NB4 (cell line): ENCODE measurements at regions not wholly inside any gene's neighbourhood (a gene's known extent, or its start where the extent isn't known, plus 50 kb on each side); places are given as distances from the start of the nearest gene placed in this dataset.

Source experiments
- DNase-seq: peaks from one replicate; pipeline ENCODE4 v3.0.0; 2010; ENCODE audit warnings: low read depth
- H3K4me3 ChIP-seq: one replicate; pipeline ENCODE4 v1.5.1; 2011; ENCODE audit warnings: mild to moderate bottlenecking, low read depth, low read length, moderate library complexity
- MYC ChIP-seq: IDR thresholded peaks from 2 replicates; pipeline ENCODE4 v1.6.1; 2011; ENCODE audit warnings: low read depth, low read length
- POLR2A ChIP-seq: IDR thresholded peaks from 2 replicates; pipeline ENCODE4 v1.6.1; 2011; ENCODE audit warnings: mild to moderate bottlenecking; ENCODE audit not compliant: insufficient read length; ENCODE audit errors: extremely low read depth
- TF ChIP-seq, protein P1 (sequence below): IDR thresholded peaks from 2 replicates; pipeline ENCODE4 v1.6.1; 2011; ENCODE audit warnings: low read depth, low read length
- TF ChIP-seq, protein P2 (sequence below): IDR thresholded peaks from one replicate; pipeline ENCODE4 v1.5.1; 2012; ENCODE audit warnings: low read depth, low read length

DNA sequence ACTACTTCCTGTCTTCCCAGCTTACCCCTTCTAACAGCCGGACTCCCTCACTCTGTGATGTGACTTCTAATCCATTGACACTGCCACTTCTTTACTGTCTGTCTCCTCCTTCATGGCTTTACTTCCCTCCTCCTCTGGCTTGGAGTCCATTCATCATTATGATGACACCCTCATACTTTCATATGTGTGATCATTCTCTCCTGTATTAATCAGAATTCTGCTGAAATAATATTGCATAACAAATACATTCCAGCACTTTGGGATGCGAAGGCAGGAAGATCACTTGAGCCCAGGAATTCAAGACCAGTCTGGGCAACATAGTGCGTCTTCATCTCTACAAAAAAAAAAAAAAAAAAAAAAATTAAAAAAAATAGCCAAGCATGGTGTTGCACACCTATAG is 147.9 kb upstream of the BTBD3 start:
- no peak for DNase-seq
- H3K4me3 ChIP-seq: no peak overlapping the region
- TF ChIP-seq, protein P1, sequence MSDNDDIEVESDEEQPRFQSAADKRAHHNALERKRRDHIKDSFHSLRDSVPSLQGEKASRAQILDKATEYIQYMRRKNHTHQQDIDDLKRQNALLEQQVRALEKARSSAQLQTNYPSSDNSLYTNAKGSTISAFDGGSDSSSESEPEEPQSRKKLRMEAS: no peak
- TF ChIP-seq, protein P2, sequence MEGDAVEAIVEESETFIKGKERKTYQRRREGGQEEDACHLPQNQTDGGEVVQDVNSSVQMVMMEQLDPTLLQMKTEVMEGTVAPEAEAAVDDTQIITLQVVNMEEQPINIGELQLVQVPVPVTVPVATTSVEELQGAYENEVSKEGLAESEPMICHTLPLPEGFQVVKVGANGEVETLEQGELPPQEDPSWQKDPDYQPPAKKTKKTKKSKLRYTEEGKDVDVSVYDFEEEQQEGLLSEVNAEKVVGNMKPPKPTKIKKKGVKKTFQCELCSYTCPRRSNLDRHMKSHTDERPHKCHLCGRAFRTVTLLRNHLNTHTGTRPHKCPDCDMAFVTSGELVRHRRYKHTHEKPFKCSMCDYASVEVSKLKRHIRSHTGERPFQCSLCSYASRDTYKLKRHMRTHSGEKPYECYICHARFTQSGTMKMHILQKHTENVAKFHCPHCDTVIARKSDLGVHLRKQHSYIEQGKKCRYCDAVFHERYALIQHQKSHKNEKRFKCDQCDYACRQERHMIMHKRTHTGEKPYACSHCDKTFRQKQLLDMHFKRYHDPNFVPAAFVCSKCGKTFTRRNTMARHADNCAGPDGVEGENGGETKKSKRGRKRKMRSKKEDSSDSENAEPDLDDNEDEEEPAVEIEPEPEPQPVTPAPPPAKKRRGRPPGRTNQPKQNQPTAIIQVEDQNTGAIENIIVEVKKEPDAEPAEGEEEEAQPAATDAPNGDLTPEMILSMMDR: no peak
- TF ChIP-seq POLR2A (no peak), MYC (no peak)

DNA sequence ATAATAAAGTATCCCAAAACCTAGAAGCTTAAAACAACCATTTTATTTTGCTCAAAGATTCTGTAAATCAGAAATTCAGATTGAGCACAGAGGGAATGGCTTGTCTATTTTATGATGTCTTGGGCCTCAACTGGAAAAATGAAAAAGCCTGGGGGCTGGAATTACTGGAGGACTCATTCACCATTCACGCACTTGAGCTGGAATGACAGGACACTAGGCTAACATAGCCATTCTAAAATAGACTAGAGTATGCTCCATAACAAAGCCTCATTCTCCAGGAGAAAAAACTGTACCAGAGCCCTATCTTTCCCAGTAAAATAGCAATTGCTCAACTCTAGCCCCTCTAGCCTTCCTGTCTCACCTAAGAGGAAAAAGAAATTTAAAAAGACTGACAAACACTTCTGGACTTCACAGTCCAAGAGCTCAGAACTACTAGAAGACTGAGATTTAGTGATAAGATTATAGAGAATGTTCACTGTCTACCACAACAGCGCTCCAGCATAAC is 145.4 kb upstream of the BTBD3 start:
- no peak for DNase-seq
- TF ChIP-seq, protein P2: no peak
- TF ChIP-seq MYC (no peak), POLR2A (no peak)
- TF ChIP-seq, protein P1: no peak
- H3K4me3 ChIP-seq: no peak overlapping the region

DNA sequence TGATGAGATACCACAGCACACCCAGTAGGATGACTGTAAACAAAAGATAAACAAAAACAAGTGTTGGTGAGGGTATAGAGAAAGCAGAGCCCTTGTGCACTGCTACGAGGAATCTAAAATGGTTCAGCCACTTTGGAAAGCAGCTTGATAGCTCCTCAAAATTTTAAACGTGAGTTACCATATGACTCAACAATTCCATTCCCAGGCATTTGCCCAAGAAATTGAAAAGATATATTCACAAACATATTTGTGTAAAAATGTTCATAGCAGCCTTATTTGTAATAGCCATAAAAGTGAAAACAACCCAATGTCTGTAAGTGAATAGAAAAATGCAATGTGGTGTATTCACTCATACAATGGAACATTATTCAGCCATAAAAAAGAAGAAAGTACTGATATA is 141.0 kb upstream of the BTBD3 start:
- no peak for DNase-seq
- H3K4me3 ChIP-seq: no peak overlapping the region
- TF ChIP-seq MYC: no peak
- no peak for TF ChIP-seq POLR2A
- TF ChIP-seq, protein P2: no peak
- TF ChIP-seq, protein P1: no peak

DNA sequence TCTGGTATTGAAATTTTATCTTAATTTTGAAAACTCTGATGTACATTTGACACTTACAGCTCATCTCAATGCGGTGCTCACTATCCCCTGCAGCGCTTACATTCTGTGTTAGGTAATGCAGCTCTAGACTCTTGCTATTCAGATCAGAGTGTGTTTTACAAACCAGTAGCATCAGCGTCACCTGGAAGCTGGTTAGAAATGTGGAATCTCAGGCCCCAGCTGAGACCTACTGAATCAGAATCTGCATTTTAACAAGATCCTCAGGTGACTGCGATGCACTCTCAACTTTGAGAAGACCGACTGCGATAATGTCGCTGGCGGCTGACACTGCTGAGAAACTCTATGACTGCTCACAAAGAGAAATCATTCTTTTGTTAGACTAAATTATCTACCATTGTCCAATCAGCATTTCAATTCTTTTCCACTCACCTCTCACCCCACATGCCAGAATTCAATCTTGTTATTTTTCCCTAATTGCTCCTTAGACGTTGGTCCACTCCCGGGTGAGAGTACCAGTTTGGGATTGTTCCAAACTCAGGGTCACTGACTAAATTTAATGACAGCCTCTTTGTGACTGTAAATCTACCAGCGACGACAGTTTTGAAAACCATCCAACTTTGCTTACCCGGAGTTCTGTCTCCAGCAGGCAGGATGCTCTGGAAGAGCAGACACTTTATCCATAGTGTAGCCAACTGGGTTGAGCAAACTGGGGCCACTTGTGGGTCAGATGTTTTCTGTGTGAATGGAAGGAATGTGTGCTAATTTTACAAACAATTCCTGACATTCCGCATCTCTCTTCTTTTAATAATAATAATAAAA is 140.1 kb upstream of the BTBD3 start:
- H3K4me3 ChIP-seq: no peak overlapping the region
- TF ChIP-seq, protein P1: no peak
- TF ChIP-seq POLR2A: no peak
- TF ChIP-seq, protein P2: no peak
- no peak for TF ChIP-seq MYC
- DNase-seq: no peak

DNA sequence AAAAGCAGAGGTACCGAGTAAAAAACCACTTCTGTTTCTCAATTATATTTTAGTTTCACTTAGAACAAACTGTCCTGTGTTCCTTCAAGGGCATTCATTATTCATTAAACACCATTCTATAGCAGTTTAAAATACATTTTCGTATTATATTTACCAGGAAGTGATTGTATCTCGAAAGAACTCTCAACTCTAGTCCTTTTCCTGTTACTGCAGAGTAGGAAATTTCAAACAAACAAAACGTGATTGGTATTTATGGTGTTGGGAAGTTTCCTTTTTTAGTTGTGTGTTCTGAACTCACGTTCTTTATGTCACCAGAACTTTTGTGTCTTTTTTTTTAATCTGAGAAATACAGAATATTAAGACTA is 139.5 kb upstream of the BTBD3 start:
- TF ChIP-seq, protein P1: no peak
- TF ChIP-seq POLR2A (no peak), MYC (no peak)
- TF ChIP-seq, protein P2: no peak
- no peak overlapping the region for H3K4me3 ChIP-seq
- DNase-seq: no peak
